Endothelial cell of umbilical vein (primary cell): ENCODE measurements at regions not wholly inside any gene's neighbourhood (a gene's known extent, or its start where the extent isn't known, plus 50 kb on each side); places are given as distances from the start of the nearest gene placed in this dataset.

Experiments
- BruUV-seq: library from RNA; stranded (reverse); fragments of 400-500 nt; replicated peaks from 2 replicates; lab custom pipeline; 2021; lab: Mats Ljungman, UMichigan
- CTCF ChIA-PET: fragments of 300-600, 350-600 bp; sonication (Branson Sonifier 250); formaldehyde crosslinking; loops from one replicate; lab custom pipeline; 2021; ENCODE audit warnings: antibody characterized with exemption, inconsistent platforms; lab: Charles Lee
- POLR2A ChIA-PET: fragments of 300-600, 350-600 bp; sonication (Branson Sonifier 250); formaldehyde crosslinking; loops from one replicate; lab custom pipeline; 2021; ENCODE audit warnings: antibody characterized with exemption, inconsistent platforms; lab: Charles Lee
- DNase-seq: peaks from one replicate; pipeline ENCODE4 v3.0.0-alpha.2; 2011; ENCODE audit warnings: low read depth, low spot score
- FAIRE-seq: peaks from 2 replicates; lab custom pipeline; 2011; peaks lifted over from hg19 to GRCh38; lab: Jason Lieb, UNC
- H2AFZ ChIP-seq: 2 replicates; pipeline ENCODE4 v1.6.0; 2012; ENCODE audit warnings: low read depth, low read length, control low read depth, inconsistent platforms
- H3K27ac ChIP-seq: 2 replicates; pipeline ENCODE4 v1.5.1; 2011; ENCODE audit warnings: low read depth, mild to moderate bottlenecking, control low read depth, low read length, moderate library complexity; ENCODE audit not compliant: insufficient read depth
- H3K27me3 ChIP-seq, 2 experiments: 2 replicates each; pipeline versions ENCODE4 v1.6.0 to v1.6.1; 2011; ENCODE audit warnings: low read length in 2 of 2, mixed read lengths in 1 of 2; ENCODE audit not compliant: control insufficient read depth in 2 of 2, insufficient read depth in 2 of 2
- H3K36me3 ChIP-seq, 2 experiments: 2 replicates in 1 of 2; 3 replicates in 1 of 2; pipeline ENCODE4 v1.5.1; 2011; ENCODE audit warnings: low read length in 2 of 2, mild to moderate bottlenecking in 1 of 2, moderate library complexity in 1 of 2; ENCODE audit not compliant: control insufficient read depth in 2 of 2, insufficient read depth in 2 of 2; ENCODE audit errors: extremely low read depth in 1 of 2
- H3K4me1 ChIP-seq: 3 replicates; pipeline ENCODE4 v1.5.1; 2011; ENCODE audit warnings: mild to moderate bottlenecking, low read length; ENCODE audit not compliant: control insufficient read depth, insufficient read depth; ENCODE audit errors: extremely low read depth
- H3K4me2 ChIP-seq: 2 replicates; pipeline ENCODE4 v1.6.1; 2011; ENCODE audit warnings: low read length, control low read depth, mixed read lengths; ENCODE audit not compliant: insufficient read depth
- H3K4me3 ChIP-seq, 3 experiments: fragments of 200-600 bp in 1 of 3; sonication (generic), shearing (Covaris generic) in 1 of 3; replicated peaks in 1 of 3; 2 replicates each; pipeline ENCODE4 v1.5.1; 2011 to 2016; ENCODE audit warnings: control low read depth in 3 of 3, low read length in 3 of 3, mild to moderate bottlenecking in 2 of 3, inconsistent platforms in 1 of 3, low read depth in 1 of 3, moderate library complexity in 1 of 3; ENCODE audit not compliant: insufficient read depth in 1 of 3
- H3K79me2 ChIP-seq: 2 replicates; pipeline ENCODE4 v1.6.0; 2012; ENCODE audit warnings: low read length, inconsistent platforms; ENCODE audit not compliant: control insufficient read depth, insufficient read depth
- H3K9ac ChIP-seq: replicated peaks from 2 replicates; pipeline ENCODE3; 2011; ENCODE audit warnings: low read length, control low read depth; ENCODE audit not compliant: insufficient read depth; ENCODE audit errors: extremely low read depth
- H3K9me1 ChIP-seq: replicated peaks from 3 replicates; pipeline ENCODE4 v1.6.0; 2011; ENCODE audit warnings: mild to moderate bottlenecking, low read length; ENCODE audit not compliant: control insufficient read depth, insufficient read depth; ENCODE audit errors: extremely low read depth
- H3K9me3 ChIP-seq: replicated peaks from 2 replicates; pipeline ENCODE4 v1.5.1; 2012; ENCODE audit warnings: low read length, inconsistent platforms; ENCODE audit not compliant: control insufficient read depth, insufficient read depth
- H4K20me1 ChIP-seq: replicated peaks from 2 replicates; pipeline ENCODE3; 2011; ENCODE audit warnings: mild to moderate bottlenecking, low read length; ENCODE audit not compliant: control insufficient read depth, insufficient read depth; ENCODE audit errors: extremely low read depth
- EZH2 ChIP-seq: IDR thresholded peaks from 2 replicates; pipeline ENCODE4 v1.6.1; 2012; ENCODE audit warnings: borderline replicate concordance, low read depth, mild to moderate bottlenecking, moderate library complexity, low read length, inconsistent platforms; ENCODE audit not compliant: severe bottlenecking
- FOS ChIP-seq: IDR thresholded peaks from 2 replicates; pipeline ENCODE4 v1.6.1; 2011; ENCODE audit warnings: mild to moderate bottlenecking, low read length, moderate library complexity, borderline replicate concordance; ENCODE audit not compliant: insufficient read depth
- GATA2 ChIP-seq: IDR thresholded peaks from 2 replicates; pipeline ENCODE4 v1.7.0; 2011; ENCODE audit warnings: low read depth, mild to moderate bottlenecking, moderate library complexity, mixed read lengths, low read length; ENCODE audit not compliant: insufficient read length, insufficient read depth
- JUN ChIP-seq: IDR thresholded peaks from 2 replicates; pipeline ENCODE4 v1.6.1; 2011; ENCODE audit warnings: borderline replicate concordance, low read depth; ENCODE audit not compliant: insufficient read length, insufficient read depth
- MYC ChIP-seq: IDR thresholded peaks from one replicate; pipeline ENCODE4 v1.6.1; 2011; ENCODE audit warnings: mild to moderate bottlenecking, low read depth, low read length
- POLR2A ChIP-seq: IDR thresholded peaks from 2 replicates; pipeline ENCODE4 v1.6.1; 2012; ENCODE audit warnings: low read depth, mild to moderate bottlenecking, control low read depth, low read length
- POLR2AphosphoS5 ChIP-seq: IDR thresholded peaks from 2 replicates; pipeline ENCODE4 v1.6.1; 2012; ENCODE audit warnings: low read depth, mild to moderate bottlenecking, control low read depth, low read length, moderate library complexity; ENCODE audit not compliant: insufficient read depth
- dilution Hi-C: fragments of 300-500 bp; cut with MboI; formaldehyde crosslinking; loops from one replicate; pipeline ENCODE4 v1.15.0; 2019; ENCODE audit warnings: low sequenced_read_pairs; ENCODE audit not compliant: extremely low pct_ligation_motif_present
- intact Hi-C: fragments of 100-400 bp; cut with micrococcal nuclease; formaldehyde crosslinking; loops from one replicate; pipeline ENCODE4 v1.10.0; 2022
- TF ChIP-seq, protein P1 (sequence below): IDR thresholded peaks from 2 replicates; pipeline ENCODE4 v1.6.1; 2011; ENCODE audit not compliant: insufficient read depth, insufficient read length
- TF ChIP-seq, protein P2 (sequence below), 2 donors: IDR thresholded peaks; 1 replicate in 1 of 2; 2 replicates in 1 of 2; pipeline ENCODE4 v1.5.1; 2011; ENCODE audit warnings: low read length in 2 of 2, mild to moderate bottlenecking in 2 of 2, moderate library complexity in 2 of 2, control low read depth in 1 of 2, inconsistent platforms in 1 of 2, low read depth in 1 of 2; ENCODE audit not compliant: insufficient read depth in 1 of 2; ENCODE audit errors: extremely low read depth in 1 of 2

DNA sequence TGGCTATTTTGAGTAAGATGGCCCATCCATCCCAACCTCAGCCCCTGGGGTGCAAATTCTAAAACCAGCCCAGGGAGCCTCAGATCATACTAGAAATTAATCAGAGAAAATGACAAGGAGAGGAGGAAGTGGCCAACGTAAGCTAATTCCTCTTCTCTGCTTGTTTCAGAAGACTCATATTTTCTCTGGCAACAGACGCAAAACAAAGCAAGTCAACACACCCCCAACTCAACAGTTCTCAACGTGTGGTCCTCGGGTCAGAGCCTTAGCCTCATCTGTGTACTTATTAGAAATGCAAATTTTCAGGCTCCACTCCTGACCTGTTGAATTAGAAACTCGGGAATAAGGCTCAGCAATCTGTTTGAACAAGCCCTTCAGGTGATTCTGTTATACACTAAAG is 413.9 kb upstream of the AUTS2 start:
- dilution Hi-C loops (no loop called here), intact Hi-C loops (no loop called here)
- no peak overlapping the region for H2AFZ ChIP-seq
- no peaks in the 10 kb centered on the region for H3K36me3 ChIP-seq
- H4K20me1 ChIP-seq: no peaks in the 10 kb centered on the region
- POLR2A ChIA-PET: no interaction called here
- no peak overlapping the region for H3K9ac ChIP-seq
- H3K27me3 ChIP-seq: no peaks in the 10 kb centered on the region
- no peak overlapping the region for H3K4me2 ChIP-seq
- FAIRE-seq: no peak
- no peaks in the 10 kb centered on the region for H3K9me3 ChIP-seq
- no peaks in the 10 kb centered on the region for H3K9me1 ChIP-seq
- no peak for TF ChIP-seq MYC
- no peak for TF ChIP-seq POLR2AphosphoS5
- TF ChIP-seq, protein P1, sequence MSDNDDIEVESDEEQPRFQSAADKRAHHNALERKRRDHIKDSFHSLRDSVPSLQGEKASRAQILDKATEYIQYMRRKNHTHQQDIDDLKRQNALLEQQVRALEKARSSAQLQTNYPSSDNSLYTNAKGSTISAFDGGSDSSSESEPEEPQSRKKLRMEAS: no peak
- TF ChIP-seq EZH2: no peak
- no peak for TF ChIP-seq JUN
- TF ChIP-seq GATA2: no peak
- TF ChIP-seq POLR2A: no peak
- TF ChIP-seq, protein P2, sequence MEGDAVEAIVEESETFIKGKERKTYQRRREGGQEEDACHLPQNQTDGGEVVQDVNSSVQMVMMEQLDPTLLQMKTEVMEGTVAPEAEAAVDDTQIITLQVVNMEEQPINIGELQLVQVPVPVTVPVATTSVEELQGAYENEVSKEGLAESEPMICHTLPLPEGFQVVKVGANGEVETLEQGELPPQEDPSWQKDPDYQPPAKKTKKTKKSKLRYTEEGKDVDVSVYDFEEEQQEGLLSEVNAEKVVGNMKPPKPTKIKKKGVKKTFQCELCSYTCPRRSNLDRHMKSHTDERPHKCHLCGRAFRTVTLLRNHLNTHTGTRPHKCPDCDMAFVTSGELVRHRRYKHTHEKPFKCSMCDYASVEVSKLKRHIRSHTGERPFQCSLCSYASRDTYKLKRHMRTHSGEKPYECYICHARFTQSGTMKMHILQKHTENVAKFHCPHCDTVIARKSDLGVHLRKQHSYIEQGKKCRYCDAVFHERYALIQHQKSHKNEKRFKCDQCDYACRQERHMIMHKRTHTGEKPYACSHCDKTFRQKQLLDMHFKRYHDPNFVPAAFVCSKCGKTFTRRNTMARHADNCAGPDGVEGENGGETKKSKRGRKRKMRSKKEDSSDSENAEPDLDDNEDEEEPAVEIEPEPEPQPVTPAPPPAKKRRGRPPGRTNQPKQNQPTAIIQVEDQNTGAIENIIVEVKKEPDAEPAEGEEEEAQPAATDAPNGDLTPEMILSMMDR (IDR thresholded peaks at IDR 0.05; ENCODE audit: extremely low read depth in 1 of 2, insufficient read depth in 1 of 2, low read depth in 1 of 2, low read length in 2 of 2): no peak
- TF ChIP-seq FOS: no peak
- H3K4me1 ChIP-seq: no peaks in the 10 kb centered on the region
- no peak overlapping the region for H3K4me3 ChIP-seq
- no peak overlapping the region for H3K27ac ChIP-seq
- DNase-seq: no peak
- BruUV-seq: no TSS peak
- no peaks in the 10 kb centered on the region for H3K79me2 ChIP-seq
- CTCF ChIA-PET: no interaction called here
